ENCODE measurements at regions not wholly inside any gene's neighbourhood (a gene's known extent, or its start where the extent isn't known, plus 50 kb on each side); places are given as distances from the start of the nearest gene placed in this dataset.
A peak's percentile ranks its signal among the peaks of the same experiment; 100 is the strongest.

DNA sequence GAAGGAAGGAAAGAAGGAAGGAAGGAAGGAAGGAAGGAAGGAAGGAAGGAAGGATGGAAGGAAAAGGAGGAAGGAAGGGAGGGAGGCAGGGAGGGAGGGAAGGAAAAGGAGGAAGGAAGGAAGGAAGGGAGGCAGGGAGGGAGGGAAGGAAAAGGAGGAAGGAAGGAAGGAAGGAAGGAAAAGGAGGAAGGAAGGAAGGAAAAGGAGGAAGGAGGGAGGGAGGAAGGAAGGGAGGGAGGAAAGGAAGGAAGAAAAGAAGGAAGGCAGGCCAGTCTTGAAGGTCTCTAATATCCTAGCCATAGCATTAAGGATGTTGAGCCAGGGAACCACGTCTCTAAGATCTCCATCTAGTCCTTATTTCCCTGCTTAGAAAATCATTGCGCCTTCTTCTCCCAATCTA is 78.8 kb downstream of the TMPRSS5 start:
- TF ChIP-seq, protein P1, sequence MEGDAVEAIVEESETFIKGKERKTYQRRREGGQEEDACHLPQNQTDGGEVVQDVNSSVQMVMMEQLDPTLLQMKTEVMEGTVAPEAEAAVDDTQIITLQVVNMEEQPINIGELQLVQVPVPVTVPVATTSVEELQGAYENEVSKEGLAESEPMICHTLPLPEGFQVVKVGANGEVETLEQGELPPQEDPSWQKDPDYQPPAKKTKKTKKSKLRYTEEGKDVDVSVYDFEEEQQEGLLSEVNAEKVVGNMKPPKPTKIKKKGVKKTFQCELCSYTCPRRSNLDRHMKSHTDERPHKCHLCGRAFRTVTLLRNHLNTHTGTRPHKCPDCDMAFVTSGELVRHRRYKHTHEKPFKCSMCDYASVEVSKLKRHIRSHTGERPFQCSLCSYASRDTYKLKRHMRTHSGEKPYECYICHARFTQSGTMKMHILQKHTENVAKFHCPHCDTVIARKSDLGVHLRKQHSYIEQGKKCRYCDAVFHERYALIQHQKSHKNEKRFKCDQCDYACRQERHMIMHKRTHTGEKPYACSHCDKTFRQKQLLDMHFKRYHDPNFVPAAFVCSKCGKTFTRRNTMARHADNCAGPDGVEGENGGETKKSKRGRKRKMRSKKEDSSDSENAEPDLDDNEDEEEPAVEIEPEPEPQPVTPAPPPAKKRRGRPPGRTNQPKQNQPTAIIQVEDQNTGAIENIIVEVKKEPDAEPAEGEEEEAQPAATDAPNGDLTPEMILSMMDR (IDR thresholded peaks at IDR 0.05), result no peak
- Histone ChIP-seq H3K27me3 (no peaks in the 10 kb centered on the region), H3K27ac (no peak overlapping the region), H3K4me3 (no peak overlapping the region), H3K9me3 (no peaks in the 10 kb centered on the region), H3K36me3 (no peaks in the 10 kb centered on the region), H3K4me1 (peaks cover 0 to 11% (median 5%) of the 10 kb centered on the region in 4 donors)
- no peak for DNase-seq
- intact Hi-C loops (cut with DNase I; ENCODE audit: low total_unique reads), result no loop called here

DNA sequence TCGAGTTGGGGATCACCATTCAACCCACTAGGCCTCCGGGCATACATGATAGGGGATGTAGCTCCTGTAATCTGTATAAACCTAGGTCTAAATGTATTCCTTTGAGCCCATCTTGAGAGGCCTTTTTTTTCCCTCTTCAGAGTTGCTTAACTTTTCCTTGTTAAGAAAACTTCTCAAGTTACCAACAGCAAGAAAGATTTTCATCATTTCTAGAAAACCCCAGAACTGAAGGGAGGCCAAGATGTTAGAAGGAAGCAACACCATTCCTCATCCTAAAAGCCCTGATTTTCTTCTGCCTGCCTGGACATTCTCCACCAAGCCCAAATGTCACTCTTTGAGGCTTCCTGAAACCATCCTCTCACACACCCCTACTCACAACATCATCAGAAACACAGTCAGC is 79.4 kb downstream of the TMPRSS5 start:
- DNase-seq, result no peak
- Histone ChIP-seq H3K4me1 (peaks cover 0 to 5% (median 1%) of the 10 kb centered on the region in 4 donors), H3K27me3 (no peaks in the 10 kb centered on the region), H3K4me3 (no peak overlapping the region), H3K36me3 (no peaks in the 10 kb centered on the region), H3K27ac (no peak overlapping the region), H3K9me3 (no peaks in the 10 kb centered on the region)
- intact Hi-C loops (cut with DNase I; ENCODE audit: low total_unique reads), result no loop called here
- TF ChIP-seq, protein P1 (IDR thresholded peaks at IDR 0.05), result no peak

GRCh38 chr11:113623114-113623513 is 83.0 kb downstream of the TMPRSS5 start:
- intact Hi-C loops (cut with DNase I; ENCODE audit: low total_unique reads), result no loop called here
- Histone ChIP-seq H3K27me3 (no peaks in the 10 kb centered on the region), H3K4me3 (no peak overlapping the region), H3K27ac (no peak overlapping the region), H3K9me3 (peaks cover 0 to 3% (median 0%) of the 10 kb centered on the region in 3 donors), H3K36me3 (no peaks in the 10 kb centered on the region), H3K4me1 (peaks cover 0 to 9% (median 3%) of the 10 kb centered on the region in 4 donors)
- DNase-seq, result no peak
- TF ChIP-seq, protein P1 (IDR thresholded peaks at IDR 0.05), result no peak

DNA sequence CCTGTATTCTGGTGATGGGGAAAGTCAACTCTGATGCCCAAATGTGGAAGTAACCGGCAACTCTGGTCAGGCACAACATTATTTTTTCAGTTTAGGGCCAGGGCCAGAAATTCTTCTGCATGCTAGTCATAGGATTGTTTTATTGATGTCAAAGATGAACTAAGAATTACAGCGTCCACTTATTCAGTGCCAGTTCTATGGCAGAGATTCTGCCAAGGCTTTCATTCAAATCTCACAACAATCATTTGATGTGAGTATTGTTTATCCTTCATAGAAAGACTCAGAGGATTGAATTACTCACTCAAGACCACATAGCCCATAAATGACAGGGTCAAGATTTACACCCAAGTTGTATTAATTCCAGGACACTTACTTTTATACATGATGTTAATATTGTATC is 87.7 kb downstream of the TMPRSS5 start:
- no peaks in the 10 kb centered on the region for H3K27me3 ChIP-seq
- intact Hi-C loops (cut with DNase I; ENCODE audit: low total_unique reads), result no loop called here
- H3K27ac ChIP-seq, result peak overlapping the region; percentile 76 to 81
- H3K4me3 ChIP-seq, result no peak overlapping the region
- TF ChIP-seq, protein P1 (IDR thresholded peaks at IDR 0.05), result no peak
- DNase-seq, result peak in 1 of 2 donors; percentile 69
- H3K36me3 ChIP-seq, result no peaks in the 10 kb centered on the region
- peaks cover 0 to 3% (median 0%) of the 10 kb centered on the region in 3 donors for H3K9me3 ChIP-seq
- H3K4me1 ChIP-seq, result peaks cover 0 to 41% (median 18%) of the 10 kb centered on the region in 4 donors

GRCh38 chr11:113615773-113616172 is 90.3 kb downstream of the TMPRSS5 start:
- TF ChIP-seq, protein P1 (IDR thresholded peaks at IDR 0.05), result no peak
- Histone ChIP-seq H3K36me3 (no peaks in the 10 kb centered on the region), H3K27ac (peak overlapping the region; percentile 12 to 81), H3K4me1 (peaks cover 0 to 41% (median 18%) of the 10 kb centered on the region in 4 donors), H3K9me3 (peaks cover 0 to 3% (median 0%) of the 10 kb centered on the region in 3 donors), H3K4me3 (no peak overlapping the region), H3K27me3 (no peaks in the 10 kb centered on the region)
- DNase-seq, result no peak
- intact Hi-C loops (cut with DNase I; ENCODE audit: low total_unique reads), result no loop called here

DNA sequence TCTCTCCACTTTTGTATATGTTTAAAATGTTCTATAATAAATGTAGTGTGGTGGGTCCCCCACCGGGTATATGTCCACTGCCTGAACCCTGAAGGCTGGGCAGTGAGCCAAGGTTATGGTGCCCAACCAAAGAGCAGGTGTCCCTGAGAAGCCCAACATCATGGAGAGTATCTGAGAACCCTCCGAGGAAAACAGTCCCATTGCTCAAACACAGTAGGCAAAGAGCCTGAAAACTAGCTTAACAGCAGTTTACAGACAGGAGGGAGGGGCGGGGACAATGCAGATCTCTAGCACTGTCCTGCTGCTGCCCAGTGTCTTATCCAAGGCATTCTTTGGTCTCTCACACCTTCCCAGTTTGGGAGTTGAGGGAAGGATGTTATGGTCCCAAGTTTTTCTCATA is 91.0 kb downstream of the TMPRSS5 start:
- no peaks in the 10 kb centered on the region for H3K27me3 ChIP-seq
- H3K36me3 ChIP-seq, result no peaks in the 10 kb centered on the region
- peaks cover 0 to 3% (median 0%) of the 10 kb centered on the region in 3 donors for H3K9me3 ChIP-seq
- peak overlapping the region; percentile 12 to 32 for H3K27ac ChIP-seq
- TF ChIP-seq, protein P1 (IDR thresholded peaks at IDR 0.05), result no peak
- DNase-seq, result no peak
- no peak overlapping the region for H3K4me3 ChIP-seq
- H3K4me1 ChIP-seq, result peaks cover 0 to 41% (median 18%) of the 10 kb centered on the region in 4 donors
- intact Hi-C loops (cut with DNase I; ENCODE audit: low total_unique reads), result no loop called here
